ENCODE measurements at regions not wholly inside any gene's neighbourhood (a gene's known extent, or its start where the extent isn't known, plus 50 kb on each side); places are given as distances from the start of the nearest gene placed in this dataset.

GRCh38 chr16:86962259-86962658 lies 354.9 kb downstream of the C16orf95 start:
- no peak for TF ChIP-seq ZNF317 (CRISPR knock-in tag; IDR thresholded peaks at IDR 0.05; ENCODE audit: borderline replicate concordance, low read depth)
- no peak for TF ChIP-seq FOXP1 (CRISPR knock-in tag; IDR thresholded peaks at IDR 0.05; ENCODE audit: borderline replicate concordance)
- no peak for TF ChIP-seq JAZF1 (CRISPR knock-in tag; IDR thresholded peaks at IDR 0.05)
- TF ChIP-seq CREB1 (CRISPR knock-in tag; IDR thresholded peaks at IDR 0.05), result no peak
- TF ChIP-seq ATF2 (CRISPR knock-in tag; IDR thresholded peaks at IDR 0.05; ENCODE audit: borderline replicate concordance, low read depth), result no peak
- POLR2A ChIA-PET, result no interaction called here
- DNase-seq (ENCODE audit: low spot score) (no peak), ATAC-seq (no peak)
- Mint-ChIP-seq H3K36me3 (no peaks in the 10 kb centered on the region), H3K9me3 (no peaks in the 10 kb centered on the region), H3K27ac (no peak overlapping the region), H3K27me3 (ENCODE audit: low read depth) (no peaks in the 10 kb centered on the region), H3K4me3 (no peak overlapping the region), H3K4me1 (no peaks in the 10 kb centered on the region)
- CTCF ChIA-PET, result no interaction called here

GRCh38 chr16:86962913-86963312 lies 354.3 kb downstream of the C16orf95 start:
- no peaks in the 10 kb centered on the region for H3K27me3 Mint-ChIP-seq (ENCODE audit: low read depth)
- no peak for ATAC-seq
- no peak overlapping the region for H3K4me3 Mint-ChIP-seq
- H3K27ac Mint-ChIP-seq, result no peak overlapping the region
- DNase-seq (ENCODE audit: low spot score), result no peak
- CTCF ChIA-PET, result no interaction called here
- no peak for TF ChIP-seq ZBTB43 (CRISPR knock-in tag; IDR thresholded peaks at IDR 0.05)
- no peak for TF ChIP-seq STAT6 (CRISPR knock-in tag; conservative IDR thresholded peaks at IDR 0.05; ENCODE audit: low read depth)
- no peak for TF ChIP-seq ZNF317 (CRISPR knock-in tag; IDR thresholded peaks at IDR 0.05; ENCODE audit: borderline replicate concordance, low read depth)
- no peak for TF ChIP-seq ZNF671 (CRISPR knock-in tag; IDR thresholded peaks at IDR 0.05)
- no peak for TF ChIP-seq ZSCAN18 (CRISPR knock-in tag; IDR thresholded peaks at IDR 0.05)
- no peak for TF ChIP-seq ATF1 (CRISPR knock-in tag; IDR thresholded peaks at IDR 0.05)
- TF ChIP-seq PREB (CRISPR knock-in tag; IDR thresholded peaks at IDR 0.05; ENCODE audit: borderline replicate concordance), result no peak
- no peak for TF ChIP-seq JUN (CRISPR knock-in tag; IDR thresholded peaks at IDR 0.05)
- no peak for TF ChIP-seq ZBTB21 (CRISPR knock-in tag; IDR thresholded peaks at IDR 0.05; ENCODE audit: borderline replicate concordance)
- TF ChIP-seq ZNF232 (CRISPR knock-in tag; IDR thresholded peaks at IDR 0.05), result no peak
- TF ChIP-seq SP1 (CRISPR knock-in tag; conservative IDR thresholded peaks at IDR 0.05), result no peak
- TF ChIP-seq TCF7 (CRISPR knock-in tag; IDR thresholded peaks at IDR 0.05; ENCODE audit: low read depth), result no peak
- no peak for TF ChIP-seq NFYB (CRISPR knock-in tag; conservative IDR thresholded peaks at IDR 0.05; ENCODE audit: low read depth)
- TF ChIP-seq ZNF281 (CRISPR knock-in tag; IDR thresholded peaks at IDR 0.05), result no peak
- TF ChIP-seq JAZF1 (CRISPR knock-in tag; IDR thresholded peaks at IDR 0.05), result no peak
- TF ChIP-seq CBFB (CRISPR knock-in tag; IDR thresholded peaks at IDR 0.05; ENCODE audit: low read depth), result no peak
- TF ChIP-seq FOXP4 (CRISPR knock-in tag; IDR thresholded peaks at IDR 0.05), result no peak
- TF ChIP-seq NR2C2 (CRISPR knock-in tag; IDR thresholded peaks at IDR 0.05), result no peak
- no peak for TF ChIP-seq SMAD4 (CRISPR knock-in tag; IDR thresholded peaks at IDR 0.05)
- no peaks in the 10 kb centered on the region for H3K9me3 Mint-ChIP-seq
- POLR2A ChIA-PET, result no interaction called here
- H3K36me3 Mint-ChIP-seq, result no peaks in the 10 kb centered on the region
- no peaks in the 10 kb centered on the region for H3K4me1 Mint-ChIP-seq
